Esophagus squamous epithelium (tissue), 4 donors: ENCODE measurements at regions not wholly inside any gene's neighbourhood (a gene's known extent, or its start where the extent isn't known, plus 50 kb on each side); places are given as distances from the start of the nearest gene placed in this dataset.

Experiments used
- POLR2A ChIP-seq, 4 donors: fragments of 450-650 bp; IDR thresholded peaks; one replicate each; pipeline ENCODE4 v1.6.1; 2017; ENCODE audit warnings: antibody characterized with exemption in 4 of 4, mild to moderate bottlenecking in 4 of 4, moderate library complexity in 3 of 4
- TF ChIP-seq, protein P1 (sequence below), 6 experiments: fragments of 450-650 bp in 4 of 6; fragments of 200-600 bp in 2 of 6; sonication (generic) in 2 of 6; IDR thresholded peaks; one replicate each; pipeline ENCODE4 v1.5.1; 2016 to 2019; ENCODE audit warnings: antibody characterized with exemption in 6 of 6, mild to moderate bottlenecking in 4 of 6, moderate library complexity in 4 of 6

DNA sequence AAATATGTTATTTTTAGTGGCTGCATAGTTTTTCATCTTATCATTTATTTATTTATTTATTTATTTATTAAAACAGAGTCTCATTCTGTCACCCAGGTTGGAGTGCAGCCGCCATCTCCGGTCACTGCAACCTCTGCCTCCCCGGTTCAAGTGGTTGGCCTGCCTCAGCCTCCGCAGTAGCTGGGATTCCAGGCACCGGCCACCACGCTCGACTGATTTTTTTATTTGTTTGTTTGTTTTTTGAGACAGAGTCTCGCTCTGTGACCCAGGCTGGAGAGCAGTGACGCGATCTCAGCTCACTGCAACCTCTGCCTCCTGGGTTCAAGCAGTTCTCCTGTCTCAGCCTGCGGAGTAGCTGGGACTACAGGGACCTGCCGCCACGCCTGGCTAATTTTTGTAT lies 262.9 kb upstream of the DDI1 start:
- TF ChIP-seq, protein P1, sequence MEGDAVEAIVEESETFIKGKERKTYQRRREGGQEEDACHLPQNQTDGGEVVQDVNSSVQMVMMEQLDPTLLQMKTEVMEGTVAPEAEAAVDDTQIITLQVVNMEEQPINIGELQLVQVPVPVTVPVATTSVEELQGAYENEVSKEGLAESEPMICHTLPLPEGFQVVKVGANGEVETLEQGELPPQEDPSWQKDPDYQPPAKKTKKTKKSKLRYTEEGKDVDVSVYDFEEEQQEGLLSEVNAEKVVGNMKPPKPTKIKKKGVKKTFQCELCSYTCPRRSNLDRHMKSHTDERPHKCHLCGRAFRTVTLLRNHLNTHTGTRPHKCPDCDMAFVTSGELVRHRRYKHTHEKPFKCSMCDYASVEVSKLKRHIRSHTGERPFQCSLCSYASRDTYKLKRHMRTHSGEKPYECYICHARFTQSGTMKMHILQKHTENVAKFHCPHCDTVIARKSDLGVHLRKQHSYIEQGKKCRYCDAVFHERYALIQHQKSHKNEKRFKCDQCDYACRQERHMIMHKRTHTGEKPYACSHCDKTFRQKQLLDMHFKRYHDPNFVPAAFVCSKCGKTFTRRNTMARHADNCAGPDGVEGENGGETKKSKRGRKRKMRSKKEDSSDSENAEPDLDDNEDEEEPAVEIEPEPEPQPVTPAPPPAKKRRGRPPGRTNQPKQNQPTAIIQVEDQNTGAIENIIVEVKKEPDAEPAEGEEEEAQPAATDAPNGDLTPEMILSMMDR (IDR thresholded peaks at IDR 0.05) = no peak
- no peak for TF ChIP-seq POLR2A (IDR thresholded peaks at IDR 0.05)
